Endometrium (tissue), 2 donors: ENCODE measurements at regions not wholly inside any gene's neighbourhood (a gene's known extent, or its start where the extent isn't known, plus 50 kb on each side); places are given as distances from the start of the nearest gene placed in this dataset.
"Not testable (repeated sequence)": the region's sequence is repeated elsewhere in the genome, so short reads cannot be mapped to it uniquely, and the experiment has no call there.

ENCODE experiments used
- FAIRE-seq: peaks from 2 replicates; lab custom pipeline; 2012; peaks lifted over from hg19 to GRCh38; lab: Jason Lieb, UNC
- donor health status: control.
- donor health status: control.

GRCh38 chr12:77294016-77294415, 228.6 kb upstream of the E2F7 start:
- FAIRE-seq: no peak

- FAIRE-seq: no peak
These were observed 209.6 kb upstream of the E2F7 start for GRCh38 chr12:77274926-77275325.

DNA sequence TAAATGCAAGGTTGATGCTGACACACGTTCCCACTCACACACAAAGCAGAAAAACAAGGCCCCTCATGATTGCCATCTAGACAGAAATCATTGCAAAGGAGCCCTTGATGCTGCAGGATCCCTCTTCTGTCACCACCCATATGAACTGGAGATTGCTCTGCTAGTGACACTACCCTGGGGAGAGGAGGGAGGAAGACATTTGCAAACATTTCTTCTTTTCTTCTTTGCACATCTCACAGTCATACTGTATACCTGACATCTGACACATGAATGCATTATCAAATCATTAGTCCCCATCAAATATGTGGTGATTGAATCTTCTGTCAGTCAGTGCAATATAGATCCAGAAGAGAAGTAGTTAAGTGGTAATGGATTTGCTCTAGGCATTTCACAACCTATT, 208.5 kb upstream of the E2F7 start:
- FAIRE-seq: no peak

DNA sequence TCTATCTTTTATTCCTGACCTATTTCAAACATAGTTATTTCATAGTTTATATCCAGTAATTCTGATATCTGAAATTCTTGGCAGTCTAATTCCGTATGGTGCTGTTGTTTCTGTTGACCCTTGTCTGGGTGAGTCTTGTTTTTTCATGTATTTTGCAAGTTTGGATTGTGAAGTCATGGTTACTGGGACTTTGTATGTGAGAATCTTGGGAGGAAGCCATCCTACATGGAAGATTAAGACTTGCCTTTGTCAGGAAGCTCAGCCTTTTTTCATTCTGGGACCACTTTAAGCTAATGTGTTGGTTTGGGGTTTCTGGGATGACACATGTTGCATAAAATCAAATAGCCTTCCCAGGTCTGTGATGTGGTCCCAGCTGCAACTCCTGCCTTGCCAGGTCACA, 191.6 kb upstream of the E2F7 start:
- FAIRE-seq: peak; percentile 37

DNA sequence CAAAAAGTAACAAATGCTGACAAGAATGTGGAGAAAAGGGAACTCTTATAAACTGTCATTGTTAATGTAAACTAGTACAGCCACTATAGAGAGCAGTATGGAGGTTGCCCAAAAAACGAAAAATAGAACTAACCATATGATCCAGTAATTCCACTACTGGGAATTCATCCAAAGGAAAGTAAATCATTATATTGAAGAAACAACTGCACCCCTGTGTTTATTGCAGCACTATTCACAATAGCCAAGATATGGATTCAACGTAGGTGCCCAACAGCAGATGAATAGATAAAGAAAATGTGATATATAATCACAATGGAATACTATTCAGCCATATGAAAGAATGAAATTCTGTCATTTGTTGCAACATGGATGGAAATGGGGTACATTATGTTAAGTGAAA, 188.0 kb upstream of the E2F7 start:
- FAIRE-seq: no peak

- FAIRE-seq: no peak
These were observed 186.4 kb upstream of the E2F7 start for GRCh38 chr12:77251799-77252198.

DNA sequence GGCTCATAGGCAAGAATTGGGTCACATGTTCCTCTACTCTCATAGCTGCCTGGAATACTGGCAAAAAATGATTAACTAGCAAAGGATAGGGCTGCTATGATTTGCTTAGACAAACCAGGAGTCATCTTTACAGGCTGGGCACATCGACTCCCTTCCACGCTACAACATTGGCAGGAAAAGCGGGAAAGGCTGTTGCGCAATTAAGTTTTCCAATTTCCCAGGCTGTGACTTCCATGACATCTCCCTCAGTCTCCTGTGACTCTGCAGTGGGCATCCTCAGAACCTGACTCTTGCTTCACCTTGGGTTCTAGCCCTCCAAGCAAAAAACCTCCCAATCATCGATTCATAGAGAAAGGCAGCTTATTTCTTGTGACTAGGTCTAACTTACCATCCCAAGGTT, 184.5 kb upstream of the E2F7 start:
- FAIRE-seq: no peak

- no peak for FAIRE-seq
These were observed 182.7 kb upstream of the E2F7 start for GRCh38 chr12:77248036-77248435.

DNA sequence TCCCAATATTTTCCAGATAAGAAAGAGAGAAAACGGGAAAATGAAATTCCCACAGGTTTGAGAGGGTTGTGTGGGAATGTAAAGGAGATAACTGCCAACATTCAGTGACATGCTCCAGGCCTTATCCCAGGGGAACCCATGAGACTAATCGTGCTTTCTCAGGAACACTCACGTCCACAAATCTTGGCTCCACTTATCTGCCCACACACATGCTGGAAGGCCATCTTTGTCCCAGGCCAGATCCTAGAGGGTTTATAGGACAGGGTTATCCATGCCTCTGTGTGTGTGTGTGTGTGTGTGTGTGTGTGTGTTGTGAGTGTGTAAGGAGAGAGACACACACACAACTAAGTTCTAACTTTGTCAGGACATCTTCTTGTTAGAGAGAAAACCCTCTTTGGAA, 182.2 kb upstream of the E2F7 start:
- no peak for FAIRE-seq

- no peak for FAIRE-seq
These were observed 178.0 kb upstream of the E2F7 start for GRCh38 chr12:77243345-77243744.

DNA sequence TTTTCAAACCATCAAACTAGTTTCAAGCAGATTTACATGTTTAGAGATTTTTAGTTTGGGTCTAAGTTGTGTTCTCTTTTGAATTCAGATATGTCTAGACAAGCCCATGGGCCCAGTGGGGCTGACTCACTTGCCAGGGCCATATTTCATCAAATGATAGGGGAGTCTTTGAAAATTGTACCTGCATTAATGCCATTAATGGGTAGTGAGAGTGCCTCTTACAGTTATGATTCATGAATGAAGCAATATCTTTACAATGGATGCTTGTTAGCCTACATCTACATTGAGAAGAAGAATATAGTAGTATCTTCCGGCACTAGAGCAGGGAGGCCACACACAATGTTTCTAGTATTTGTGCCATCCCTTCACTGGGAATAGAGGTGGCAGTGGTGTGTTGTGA, 174.2 kb upstream of the E2F7 start:
- no peak for FAIRE-seq

DNA sequence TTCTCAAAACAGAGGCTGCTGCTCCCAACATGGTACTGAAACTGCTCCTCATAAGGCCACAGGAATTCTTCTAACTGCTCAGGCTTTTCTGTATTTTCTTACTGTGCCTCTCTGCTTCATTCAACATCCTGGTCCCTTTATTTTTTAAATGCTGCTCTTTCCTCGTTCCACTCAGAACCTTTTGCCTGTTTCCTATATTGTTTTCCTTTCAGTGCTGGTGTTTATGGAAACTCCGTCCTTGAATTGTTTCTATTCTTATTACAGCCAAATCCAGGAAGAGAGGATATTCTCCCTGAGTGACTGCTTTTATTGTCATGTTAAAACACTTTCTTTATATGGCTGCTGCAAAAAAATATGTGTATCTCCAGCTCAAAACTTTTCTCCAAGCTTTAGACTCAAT, 173.0 kb upstream of the E2F7 start:
- FAIRE-seq: no peak

- no peak for FAIRE-seq
These were observed 172.5 kb upstream of the E2F7 start for GRCh38 chr12:77237896-77238295.

DNA sequence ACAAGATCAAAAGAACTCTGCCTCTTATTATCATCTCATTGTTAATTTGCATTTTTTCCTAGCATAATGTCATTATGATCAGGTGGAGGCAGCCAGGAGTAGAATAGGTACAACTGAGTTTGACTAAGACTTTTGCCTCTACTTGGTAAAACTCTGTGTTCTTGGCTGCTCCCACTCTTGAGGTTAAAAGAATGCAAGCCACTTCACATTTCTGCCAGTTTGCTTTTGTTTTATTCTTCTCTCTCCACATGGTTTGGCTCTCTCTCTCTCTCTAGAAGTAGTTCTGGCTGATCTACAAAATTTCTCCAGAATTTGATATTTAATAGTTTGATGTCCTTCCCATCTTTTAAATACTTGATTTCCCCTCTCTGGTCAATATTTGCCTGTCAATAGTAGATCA, 170.7 kb upstream of the E2F7 start:
- no peak for FAIRE-seq

- FAIRE-seq: no peak
These were observed 166.7 kb upstream of the E2F7 start for GRCh38 chr12:77232045-77232444.

GRCh38 chr12:77231501-77231918, 166.1 kb upstream of the E2F7 start:
- no peak for FAIRE-seq

GRCh38 chr12:77229640-77230442, 164.5 kb upstream of the E2F7 start:
- FAIRE-seq: peak; percentile 12

GRCh38 chr12:77228376-77228775, 163.0 kb upstream of the E2F7 start:
- no peak for FAIRE-seq

GRCh38 chr12:77226368-77226767, 161.0 kb upstream of the E2F7 start:
- no peak for FAIRE-seq

DNA sequence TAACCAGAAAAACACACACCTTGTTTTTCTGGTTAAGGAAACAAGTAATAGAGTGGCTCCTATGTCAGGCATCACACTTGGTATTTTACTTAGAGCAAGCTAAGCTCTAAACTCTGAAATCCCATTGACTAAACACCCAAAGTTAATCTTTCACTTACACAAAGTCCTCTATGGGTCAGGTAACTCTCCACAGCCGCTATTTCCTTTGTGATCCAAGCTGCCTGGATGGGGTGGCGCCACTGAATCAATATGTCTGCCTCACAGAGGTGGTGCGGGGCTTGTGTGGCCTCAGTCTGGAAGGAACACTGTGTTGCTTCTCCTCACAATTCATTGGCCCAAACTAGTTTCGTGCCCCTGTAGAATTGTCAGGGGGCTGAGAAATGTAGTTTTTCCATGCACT, 160.0 kb upstream of the E2F7 start:
- FAIRE-seq: no peak

- FAIRE-seq: no peak
These were observed 159.0 kb upstream of the E2F7 start for GRCh38 chr12:77224346-77224745.

- FAIRE-seq: no peak
These were observed 157.0 kb upstream of the E2F7 start for GRCh38 chr12:77222336-77222735.

- FAIRE-seq: no peak
These were observed 155.2 kb upstream of the E2F7 start for GRCh38 chr12:77220586-77220985.

- FAIRE-seq: no peak
These were observed 152.9 kb upstream of the E2F7 start for GRCh38 chr12:77218278-77218677.

DNA sequence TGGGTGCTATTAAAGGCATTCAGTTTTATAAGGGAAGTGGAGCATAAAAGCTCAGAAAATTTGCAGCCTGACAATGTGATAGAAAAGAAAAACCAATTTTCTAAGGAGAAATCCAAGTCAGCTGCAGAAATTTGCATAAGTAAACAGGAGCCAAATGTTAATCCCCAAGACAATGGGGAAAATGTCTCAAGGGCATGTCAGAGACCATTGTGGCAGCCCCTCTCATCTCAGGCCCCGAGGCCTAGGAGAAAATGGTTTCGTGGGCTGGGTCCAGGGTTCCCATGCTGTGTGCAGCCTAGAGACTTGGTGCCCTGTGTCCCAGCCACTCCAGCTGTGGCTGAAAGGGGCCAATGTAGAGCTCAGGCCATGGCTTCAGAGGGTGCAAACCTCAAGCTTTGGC, 150.8 kb upstream of the E2F7 start:
- not testable (repeated sequence) for FAIRE-seq
